GM12878 (cell line): ENCODE measurements at regions not wholly inside any gene's neighbourhood (a gene's known extent, or its start where the extent isn't known, plus 50 kb on each side); places are given as distances from the start of the nearest gene placed in this dataset.

Source experiments
- ATAC-seq: fragments of 200-7000 bp; cut with Tn5 transposase; 3 replicates; pipeline ENCODE4 v1.9.1; 2020; ENCODE audit warnings: mild to moderate bottlenecking, moderate library complexity
- BruUV-seq: library from RNA; stranded (reverse); fragments of 400-500 nt; replicated peaks from 2 replicates; lab custom pipeline; 2021; lab: Mats Ljungman, UMichigan
- CTCF ChIA-PET: fragments of 300-600 bp; sonication (Branson Sonifier 250); formaldehyde crosslinking; extraction: SDS; loops from one replicate; lab custom pipeline; 2021; ENCODE audit warnings: inconsistent platforms; lab: Yijun Ruan, JAX
- POLR2A ChIA-PET: fragments of 350-600 bp; formaldehyde crosslinking; extraction: SDS; loops from one replicate; lab custom pipeline; 2021; ENCODE audit warnings: inconsistent platforms; lab: Charles Lee
- RAD21 ChIA-PET: fragments of 300-600 bp; sonication (Branson Sonifier 250); formaldehyde crosslinking; loops from one replicate; lab custom pipeline; 2023; ENCODE audit warnings: antibody characterized with exemption; ENCODE audit not compliant: unreplicated experiment; lab: Charles Lee
- SMC1A ChIA-PET: fragments of 300-600 bp; sonication (Branson Sonifier 250); formaldehyde crosslinking; loops from one replicate; lab custom pipeline; 2023; ENCODE audit not compliant: unreplicated experiment, uncharacterized antibody; lab: Charles Lee
- DNase-seq: peaks from one replicate; pipeline ENCODE4 v3.0.0-alpha.2; 2011; ENCODE audit warnings: low read depth, low spot score
- FAIRE-seq: peaks from 3 replicates; lab custom pipeline; 2011; peaks lifted over from hg19 to GRCh38; lab: Jason Lieb, UNC
- H2AFZ ChIP-seq: 2 replicates; pipeline ENCODE4 v1.6.0; 2011; ENCODE audit warnings: low read depth, low read length, control low read depth; ENCODE audit not compliant: control insufficient read depth
- H3K27ac ChIP-seq: 2 replicates; pipeline ENCODE4 v1.5.1; 2011; ENCODE audit warnings: control low read depth; ENCODE audit not compliant: control insufficient read depth, insufficient read depth
- H3K27me3 ChIP-seq, 2 experiments: replicated peaks in 1 of 2; 2 replicates each; pipeline versions ENCODE4 v1.6.0 to v1.6.1; 2011; ENCODE audit warnings: low read length in 1 of 2; ENCODE audit not compliant: control insufficient read depth in 2 of 2, insufficient read depth in 2 of 2
- H3K36me3 ChIP-seq, 2 experiments: 2 replicates each; pipeline ENCODE4 v1.5.1; 2011; ENCODE audit warnings: low read length in 1 of 2; ENCODE audit not compliant: control insufficient read depth in 2 of 2, insufficient read depth in 2 of 2
- H3K4me1 ChIP-seq: 2 replicates; pipeline ENCODE4 v1.6.1; 2011; ENCODE audit warnings: mild to moderate bottlenecking, low read length, moderate library complexity, mixed read lengths; ENCODE audit not compliant: control insufficient read depth, insufficient read depth
- H3K4me2 ChIP-seq: 2 replicates; pipeline ENCODE4 v1.6.0; 2011; ENCODE audit warnings: control low read depth; ENCODE audit not compliant: control insufficient read depth, insufficient read depth
- H3K4me3 ChIP-seq: fragments of 200-600 bp; sonication (generic); 2 replicates; pipeline ENCODE4 v1.5.1; 2016
- H3K79me2 ChIP-seq: 2 replicates; pipeline ENCODE4 v1.6.0; 2011; ENCODE audit warnings: low read length; ENCODE audit not compliant: control insufficient read depth, insufficient read depth
- H3K9ac ChIP-seq: 2 replicates; pipeline ENCODE4 v1.8.0; 2011; ENCODE audit warnings: low read length, control low read depth, mixed read lengths; ENCODE audit not compliant: control insufficient read depth, insufficient read depth
- H3K9me3 ChIP-seq: replicated peaks from 3 replicates; pipeline ENCODE4 v1.5.1; 2011; ENCODE audit warnings: mild to moderate bottlenecking, low read length; ENCODE audit not compliant: control insufficient read depth, insufficient read depth
- H4K20me1 ChIP-seq: 2 replicates; pipeline ENCODE4 v1.6.0; 2011; ENCODE audit not compliant: control insufficient read depth, insufficient read depth
- BCL11A ChIP-seq: IDR thresholded peaks from 2 replicates; pipeline ENCODE4 v1.6.1; 2011; ENCODE audit warnings: low read depth, low read length
- CBX5 ChIP-seq: sonication (generic); IDR thresholded peaks from 2 replicates; pipeline ENCODE4 v1.6.1; 2016; ENCODE audit warnings: low read depth, moderate library complexity, mild to moderate bottlenecking, inconsistent platforms
- ELK1 ChIP-seq: IDR thresholded peaks from 2 replicates; pipeline ENCODE4 v1.6.1; 2012; ENCODE audit warnings: low read depth, low read length, improper control_type of control experiment
- HDAC2 ChIP-seq: fragments of 200-600 bp; sonication (generic); IDR thresholded peaks from 2 replicates; pipeline ENCODE4 v1.6.1; 2017
- HDGF ChIP-seq: fragments of 450-650 bp; IDR thresholded peaks from 2 replicates; pipeline ENCODE4 v1.6.1; 2016; ENCODE audit warnings: antibody characterized with exemption
- PML ChIP-seq: IDR thresholded peaks from 2 replicates; pipeline ENCODE4 v1.6.1; 2012; ENCODE audit warnings: low read length, inconsistent platforms
- PRDM15 ChIP-seq: fragments of 450-650 bp; formaldehyde crosslinking; IDR thresholded peaks from 2 replicates; pipeline ENCODE4 v1.4.0; 2020; ENCODE audit warnings: mild to moderate bottlenecking, moderate library complexity
- RAD51 ChIP-seq: fragments of 450-650 bp; IDR thresholded peaks from 2 replicates; pipeline ENCODE4 v1.6.1; 2016; ENCODE audit warnings: moderate library complexity, mild to moderate bottlenecking, inconsistent platforms
- SMAD5 ChIP-seq: IDR thresholded peaks from 2 replicates; pipeline ENCODE4 v1.6.1; 2016; ENCODE audit warnings: antibody characterized with exemption, low read depth
- STAT1 ChIP-seq: fragments of 450-650 bp; conservative IDR thresholded peaks from 2 replicates; pipeline ENCODE4 v1.6.1; 2014; ENCODE audit warnings: antibody characterized with exemption, mild to moderate bottlenecking
- ZBTB33 ChIP-seq: fragments of 450-650 bp; IDR thresholded peaks from 2 replicates; pipeline ENCODE4 v1.6.1; 2017; ENCODE audit warnings: mild to moderate bottlenecking
- WGBS: methylation state at CpG from one replicate; pipeline ENCODE4 v1.1.6; 2016; ENCODE audit warnings: low lambda C conversion rate; ENCODE audit not compliant: insufficient replicate concordance, insufficient coverage; ENCODE audit errors: missing lambda C conversion rate; 5-methylcytosine and 5-hydroxymethylcytosine counted together
- in situ Hi-C: fragments of 300-500 bp; cut with MboI; formaldehyde crosslinking; loops from 9 replicates; pipeline ENCODE4 v1.14.3; 2018; ENCODE audit warnings: mixed read lengths
- intact Hi-C: fragments of 100-400 bp; cut with micrococcal nuclease; formaldehyde crosslinking; loops from one replicate; pipeline ENCODE4 v1.14.2; 2022; ENCODE audit not compliant: unreplicated experiment
- TF ChIP-seq, protein P1 (sequence below): fragments of 450-650 bp; IDR thresholded peaks from 2 replicates; pipeline ENCODE4 v1.6.1; 2017; ENCODE audit warnings: mild to moderate bottlenecking, moderate library complexity
- TF ChIP-seq, protein P2 (sequence below): IDR thresholded peaks from 2 replicates; pipeline ENCODE4 v1.6.1; 2011; ENCODE audit warnings: borderline replicate concordance, low read depth, mild to moderate bottlenecking, moderate library complexity, mixed read lengths, low read length; ENCODE audit not compliant: insufficient read depth; ENCODE audit errors: extremely low read length

GRCh38 chr1:91584309-91584708 is 83.7 kb downstream of the CDC7 start:
- no peaks in the 10 kb centered on the region for H3K27me3 ChIP-seq
- H3K79me2 ChIP-seq = no peaks in the 10 kb centered on the region
- DNase-seq (no peak), FAIRE-seq (no peak), ATAC-seq (no peak)
- RAD21 ChIA-PET = no interaction called here
- BruUV-seq = no TSS peak
- H3K9ac ChIP-seq = no peak overlapping the region
- WGBS = 73% methylated on average over 4 of the region's 4 CpGs
- SMC1A ChIA-PET = no interaction called here
- POLR2A ChIA-PET = no interaction called here
- no peaks in the 10 kb centered on the region for H3K4me1 ChIP-seq
- H3K9me3 ChIP-seq = no peaks in the 10 kb centered on the region
- H3K27ac ChIP-seq = no peak overlapping the region
- H4K20me1 ChIP-seq = no peaks in the 10 kb centered on the region
- in situ Hi-C loops = no loop called here
- no peaks in the 10 kb centered on the region for H3K36me3 ChIP-seq
- CTCF ChIA-PET = no interaction called here
- intact Hi-C loops = no loop called here
- H3K4me2 ChIP-seq = no peak overlapping the region
- H3K4me3 ChIP-seq = no peak overlapping the region
- H2AFZ ChIP-seq = no peak overlapping the region
- TF ChIP-seq SMAD5 (no peak), PML (no peak), HDGF (no peak), STAT1 (no peak), HDAC2 (no peak), BCL11A (no peak), ELK1 (no peak), CBX5 (no peak), RAD51 (no peak), ZBTB33 (no peak), PRDM15 (no peak)
- TF ChIP-seq, protein P1, sequence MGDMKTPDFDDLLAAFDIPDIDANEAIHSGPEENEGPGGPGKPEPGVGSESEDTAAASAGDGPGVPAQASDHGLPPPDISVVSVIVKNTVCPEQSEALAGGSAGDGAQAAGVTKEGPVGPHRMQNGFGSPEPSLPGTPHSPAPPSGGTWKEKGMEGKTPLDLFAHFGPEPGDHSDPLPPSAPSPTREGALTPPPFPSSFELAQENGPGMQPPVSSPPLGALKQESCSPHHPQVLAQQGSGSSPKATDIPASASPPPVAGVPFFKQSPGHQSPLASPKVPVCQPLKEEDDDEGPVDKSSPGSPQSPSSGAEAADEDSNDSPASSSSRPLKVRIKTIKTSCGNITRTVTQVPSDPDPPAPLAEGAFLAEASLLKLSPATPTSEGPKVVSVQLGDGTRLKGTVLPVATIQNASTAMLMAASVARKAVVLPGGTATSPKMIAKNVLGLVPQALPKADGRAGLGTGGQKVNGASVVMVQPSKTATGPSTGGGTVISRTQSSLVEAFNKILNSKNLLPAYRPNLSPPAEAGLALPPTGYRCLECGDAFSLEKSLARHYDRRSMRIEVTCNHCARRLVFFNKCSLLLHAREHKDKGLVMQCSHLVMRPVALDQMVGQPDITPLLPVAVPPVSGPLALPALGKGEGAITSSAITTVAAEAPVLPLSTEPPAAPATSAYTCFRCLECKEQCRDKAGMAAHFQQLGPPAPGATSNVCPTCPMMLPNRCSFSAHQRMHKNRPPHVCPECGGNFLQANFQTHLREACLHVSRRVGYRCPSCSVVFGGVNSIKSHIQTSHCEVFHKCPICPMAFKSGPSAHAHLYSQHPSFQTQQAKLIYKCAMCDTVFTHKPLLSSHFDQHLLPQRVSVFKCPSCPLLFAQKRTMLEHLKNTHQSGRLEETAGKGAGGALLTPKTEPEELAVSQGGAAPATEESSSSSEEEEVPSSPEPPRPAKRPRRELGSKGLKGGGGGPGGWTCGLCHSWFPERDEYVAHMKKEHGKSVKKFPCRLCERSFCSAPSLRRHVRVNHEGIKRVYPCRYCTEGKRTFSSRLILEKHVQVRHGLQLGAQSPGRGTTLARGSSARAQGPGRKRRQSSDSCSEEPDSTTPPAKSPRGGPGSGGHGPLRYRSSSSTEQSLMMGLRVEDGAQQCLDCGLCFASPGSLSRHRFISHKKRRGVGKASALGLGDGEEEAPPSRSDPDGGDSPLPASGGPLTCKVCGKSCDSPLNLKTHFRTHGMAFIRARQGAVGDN = no peak
- TF ChIP-seq, protein P2, sequence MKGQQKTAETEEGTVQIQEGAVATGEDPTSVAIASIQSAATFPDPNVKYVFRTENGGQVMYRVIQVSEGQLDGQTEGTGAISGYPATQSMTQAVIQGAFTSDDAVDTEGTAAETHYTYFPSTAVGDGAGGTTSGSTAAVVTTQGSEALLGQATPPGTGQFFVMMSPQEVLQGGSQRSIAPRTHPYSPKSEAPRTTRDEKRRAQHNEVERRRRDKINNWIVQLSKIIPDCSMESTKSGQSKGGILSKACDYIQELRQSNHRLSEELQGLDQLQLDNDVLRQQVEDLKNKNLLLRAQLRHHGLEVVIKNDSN = no peak
